Hepatocyte (in vitro differentiated cells): ENCODE measurements at regions not wholly inside any gene's neighbourhood (a gene's known extent, or its start where the extent isn't known, plus 50 kb on each side); places are given as distances from the start of the nearest gene placed in this dataset.

Source experiments
- CTCF ChIP-seq: fragments of 200-600 bp; sonication (generic); IDR thresholded peaks from 2 replicates; pipeline ENCODE4 v1.5.1; 2016; ENCODE audit warnings: antibody characterized with exemption, mild to moderate bottlenecking; ENCODE audit not compliant: poor library complexity
- EZH2 ChIP-seq: fragments of 200-600 bp; sonication (generic); IDR thresholded peaks from 2 replicates; pipeline ENCODE4 v1.6.1; 2016; ENCODE audit warnings: antibody characterized with exemption, mild to moderate bottlenecking, borderline replicate concordance

GRCh38 chr2:18437909-18438308 lies 122.5 kb downstream of the RDH14 start:
- no peak for TF ChIP-seq CTCF
- TF ChIP-seq EZH2 = no peak
